GM23338 (cell line): ENCODE measurements at regions not wholly inside any gene's neighbourhood (a gene's known extent, or its start where the extent isn't known, plus 50 kb on each side); places are given as distances from the start of the nearest gene placed in this dataset.

ENCODE experiments used
- ATAC-seq: fragments of 200-7000 bp; cut with Tn5 transposase; 3 replicates; pipeline ENCODE4 v1.9.1; 2020
- DNase-seq: peaks from one replicate; pipeline ENCODE4 v3.0.0-alpha.2; 2015; ENCODE audit warnings: low spot score
- H2AFZ ChIP-seq: fragments of 200-600 bp; sonication (generic); 2 replicates; pipeline ENCODE4 v1.8.0; 2016; ENCODE audit warnings: antibody characterized with exemption, mild to moderate bottlenecking, moderate library complexity
- H3F3A ChIP-seq: fragments of 200-600 bp; sonication (generic); replicated peaks from 2 replicates; pipeline ENCODE4 v1.8.0; 2017; ENCODE audit warnings: antibody characterized with exemption, mixed run types, low read depth
- H3K27ac ChIP-seq: fragments of 200-600 bp; sonication (generic); 2 replicates; pipeline ENCODE4 v1.6.1; 2016; ENCODE audit warnings: low read depth
- H3K27me3 ChIP-seq: fragments of 200-600 bp; sonication (generic); 2 replicates; pipeline ENCODE4 v1.8.0; 2016; ENCODE audit warnings: mild to moderate bottlenecking, mixed run types, moderate library complexity; ENCODE audit not compliant: insufficient read depth
- H3K36me3 ChIP-seq: fragments of 200-600 bp; sonication (generic); 2 replicates; pipeline ENCODE4 v1.8.0; 2016; ENCODE audit warnings: mild to moderate bottlenecking; ENCODE audit not compliant: insufficient read depth
- H3K4me1 ChIP-seq: fragments of 200-600 bp; sonication (generic); 2 replicates; pipeline ENCODE4 v1.8.0; 2016; ENCODE audit warnings: mild to moderate bottlenecking, moderate library complexity; ENCODE audit not compliant: insufficient read depth
- H3K4me2 ChIP-seq: fragments of 200-600 bp; sonication (generic); 2 replicates; pipeline ENCODE4 v1.7.1; 2017; ENCODE audit warnings: mixed run types
- H3K4me3 ChIP-seq: fragments of 200-600 bp; sonication (generic); 2 replicates; pipeline ENCODE4 v1.6.1; 2016; ENCODE audit warnings: mixed run types
- H3K79me2 ChIP-seq: fragments of 200-600 bp; sonication (generic); replicated peaks from 2 replicates; pipeline ENCODE4 v1.8.0; 2017; ENCODE audit warnings: mild to moderate bottlenecking; ENCODE audit not compliant: insufficient read depth
- H3K9me2 ChIP-seq: fragments of 200-600 bp; sonication (generic); 2 replicates; pipeline ENCODE4 v1.8.0; 2017; ENCODE audit not compliant: insufficient read depth
- H4K20me1 ChIP-seq: fragments of 200-600 bp; sonication (generic); replicated peaks from 2 replicates; pipeline ENCODE4 v1.8.0; 2017; ENCODE audit warnings: mild to moderate bottlenecking; ENCODE audit not compliant: insufficient read depth
- H3K27ac Mint-ChIP-seq: 2 replicates; pipeline ENCODE4 v1.8.0; 2020; ENCODE audit warnings: inconsistent platforms, mild to moderate bottlenecking, moderate library complexity, mixed read lengths
- H3K27me3 Mint-ChIP-seq: 3 replicates; pipeline ENCODE4 v1.8.0; 2022; ENCODE audit warnings: low read depth, mild to moderate bottlenecking, moderate library complexity, mixed read lengths, inconsistent platforms; ENCODE audit not compliant: insufficient read depth, poor library complexity
- H3K36me3 Mint-ChIP-seq: 3 replicates; pipeline ENCODE4 v1.8.0; 2021; ENCODE audit warnings: low read depth, mild to moderate bottlenecking, inconsistent platforms, moderate library complexity, mixed read lengths
- H3K4me1 Mint-ChIP-seq: 3 replicates; pipeline ENCODE4 v1.8.0; 2020; ENCODE audit warnings: mild to moderate bottlenecking, inconsistent platforms, mixed read lengths
- H3K4me3 Mint-ChIP-seq: 3 replicates; pipeline ENCODE4 v1.8.0; 2021; ENCODE audit warnings: moderate library complexity, mild to moderate bottlenecking, inconsistent platforms, mixed read lengths
- H3K9me3 Mint-ChIP-seq: 3 replicates; pipeline ENCODE4 v1.8.0; 2020; ENCODE audit warnings: moderate library complexity, mild to moderate bottlenecking, inconsistent platforms, mixed read lengths
- CREB1 ChIP-seq: fragments of 250-450 bp; sonication (Bioruptor Pico); IDR thresholded peaks from 2 replicates; pipeline ENCODE4 v1.5.0; 2020; ENCODE audit warnings: low read depth, mild to moderate bottlenecking, moderate library complexity
- CTCF ChIP-seq, 2 experiments: fragments of 200-600 bp in 1 of 2; sonication (generic) in 1 of 2; conservative IDR thresholded peaks; 2 replicates each; pipeline versions ENCODE4 v1.5.1 to v1.6.1; 2016 to 2017; ENCODE audit warnings: antibody characterized with exemption in 2 of 2, low read depth in 2 of 2, mild to moderate bottlenecking in 2 of 2, moderate library complexity in 1 of 2
- EZH2 ChIP-seq: fragments of 200-600 bp; sonication (generic); IDR thresholded peaks from one replicate; pipeline ENCODE4 v1.8.0; 2017; ENCODE audit warnings: antibody characterized with exemption, mild to moderate bottlenecking, low read depth; ENCODE audit not compliant: unreplicated experiment
- EZH2phosphoT487 ChIP-seq: fragments of 200-600 bp; sonication (generic); IDR thresholded peaks from one replicate; pipeline ENCODE4 v1.8.1; 2018; ENCODE audit warnings: antibody characterized with exemption; ENCODE audit not compliant: unreplicated experiment
- JUNB ChIP-seq: IDR thresholded peaks from one replicate; pipeline ENCODE4 v1.6.1; 2016; ENCODE audit warnings: antibody characterized with exemption; ENCODE audit not compliant: unreplicated experiment
- NANOG ChIP-seq: IDR thresholded peaks from 2 replicates; pipeline ENCODE4 v1.6.1; 2016; ENCODE audit warnings: antibody characterized with exemption, borderline replicate concordance
- POLR2AphosphoS5 ChIP-seq: IDR thresholded peaks from 2 replicates; pipeline ENCODE4 v1.6.1; 2016; ENCODE audit warnings: antibody characterized with exemption, low read depth
- STAT1 ChIP-seq: IDR thresholded peaks from one replicate; pipeline ENCODE4 v1.6.1; 2016; ENCODE audit warnings: antibody characterized with exemption; ENCODE audit not compliant: unreplicated experiment
- ZNF114 ChIP-seq: fragments of 250-450 bp; sonication (Bioruptor Pico); IDR thresholded peaks from 2 replicates; pipeline ENCODE4 v1.5.0; 2020; ENCODE audit warnings: mild to moderate bottlenecking, moderate library complexity
- ZNF331 ChIP-seq: fragments of 250-450 bp; sonication (Bioruptor Pico); IDR thresholded peaks from 2 replicates; pipeline ENCODE4 v1.5.0; 2020; ENCODE audit warnings: low read depth, mild to moderate bottlenecking, moderate library complexity
- TF ChIP-seq, protein P1 (sequence below): IDR thresholded peaks from one replicate; pipeline ENCODE4 v1.6.1; 2018; ENCODE audit warnings: antibody characterized with exemption; ENCODE audit not compliant: unreplicated experiment
- TF ChIP-seq, protein P2 (sequence below): fragments of 250-450 bp; sonication (Bioruptor Pico); IDR thresholded peaks from 2 replicates; pipeline ENCODE4 v1.5.0; 2020; ENCODE audit warnings: mild to moderate bottlenecking, moderate library complexity
- TF ChIP-seq, protein P3 (sequence below): IDR thresholded peaks from 2 replicates; pipeline ENCODE4 v1.6.1; 2016; ENCODE audit warnings: antibody characterized with exemption

- Mint-ChIP-seq H3K27me3 (no peaks in the 10 kb centered on the region), H3K36me3 (no peaks in the 10 kb centered on the region; the same call in 2 of the 3 replicates), H3K9me3 (peaks cover 4% of the 10 kb centered on the region; the same call in 2 of the 3 replicates), H3K27ac (no peak overlapping the region), H3K4me3 (no peak overlapping the region), H3K4me1 (no peaks in the 10 kb centered on the region)
- Histone ChIP-seq H3K36me3 (no peaks in the 10 kb centered on the region), H3K9me2 (no peaks in the 10 kb centered on the region), H2AFZ (no peak overlapping the region), H3K4me3 (no peak overlapping the region), H3K27me3 (no peaks in the 10 kb centered on the region), H3K4me2 (no peak overlapping the region), H3K27ac (no peak overlapping the region), H4K20me1 (no peaks in the 10 kb centered on the region), H3K79me2 (no peaks in the 10 kb centered on the region), H3F3A (no peaks in the 10 kb centered on the region), H3K4me1 (no peaks in the 10 kb centered on the region)
- TF ChIP-seq, protein P1, sequence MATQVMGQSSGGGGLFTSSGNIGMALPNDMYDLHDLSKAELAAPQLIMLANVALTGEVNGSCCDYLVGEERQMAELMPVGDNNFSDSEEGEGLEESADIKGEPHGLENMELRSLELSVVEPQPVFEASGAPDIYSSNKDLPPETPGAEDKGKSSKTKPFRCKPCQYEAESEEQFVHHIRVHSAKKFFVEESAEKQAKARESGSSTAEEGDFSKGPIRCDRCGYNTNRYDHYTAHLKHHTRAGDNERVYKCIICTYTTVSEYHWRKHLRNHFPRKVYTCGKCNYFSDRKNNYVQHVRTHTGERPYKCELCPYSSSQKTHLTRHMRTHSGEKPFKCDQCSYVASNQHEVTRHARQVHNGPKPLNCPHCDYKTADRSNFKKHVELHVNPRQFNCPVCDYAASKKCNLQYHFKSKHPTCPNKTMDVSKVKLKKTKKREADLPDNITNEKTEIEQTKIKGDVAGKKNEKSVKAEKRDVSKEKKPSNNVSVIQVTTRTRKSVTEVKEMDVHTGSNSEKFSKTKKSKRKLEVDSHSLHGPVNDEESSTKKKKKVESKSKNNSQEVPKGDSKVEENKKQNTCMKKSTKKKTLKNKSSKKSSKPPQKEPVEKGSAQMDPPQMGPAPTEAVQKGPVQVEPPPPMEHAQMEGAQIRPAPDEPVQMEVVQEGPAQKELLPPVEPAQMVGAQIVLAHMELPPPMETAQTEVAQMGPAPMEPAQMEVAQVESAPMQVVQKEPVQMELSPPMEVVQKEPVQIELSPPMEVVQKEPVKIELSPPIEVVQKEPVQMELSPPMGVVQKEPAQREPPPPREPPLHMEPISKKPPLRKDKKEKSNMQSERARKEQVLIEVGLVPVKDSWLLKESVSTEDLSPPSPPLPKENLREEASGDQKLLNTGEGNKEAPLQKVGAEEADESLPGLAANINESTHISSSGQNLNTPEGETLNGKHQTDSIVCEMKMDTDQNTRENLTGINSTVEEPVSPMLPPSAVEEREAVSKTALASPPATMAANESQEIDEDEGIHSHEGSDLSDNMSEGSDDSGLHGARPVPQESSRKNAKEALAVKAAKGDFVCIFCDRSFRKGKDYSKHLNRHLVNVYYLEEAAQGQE: no peak
- TF ChIP-seq EZH2phosphoT487 (no peak), POLR2AphosphoS5 (no peak), EZH2 (no peak), ZNF114 (CRISPR knock-in tag) (no peak), CREB1 (CRISPR knock-in tag) (no peak), STAT1 (no peak), JUNB (no peak), ZNF331 (CRISPR knock-in tag) (no peak), NANOG (no peak), CTCF (conservative IDR thresholded peaks at IDR 0.05; ENCODE audit: low read depth in 2 of 2) (no peak)
- TF ChIP-seq, protein P2, sequence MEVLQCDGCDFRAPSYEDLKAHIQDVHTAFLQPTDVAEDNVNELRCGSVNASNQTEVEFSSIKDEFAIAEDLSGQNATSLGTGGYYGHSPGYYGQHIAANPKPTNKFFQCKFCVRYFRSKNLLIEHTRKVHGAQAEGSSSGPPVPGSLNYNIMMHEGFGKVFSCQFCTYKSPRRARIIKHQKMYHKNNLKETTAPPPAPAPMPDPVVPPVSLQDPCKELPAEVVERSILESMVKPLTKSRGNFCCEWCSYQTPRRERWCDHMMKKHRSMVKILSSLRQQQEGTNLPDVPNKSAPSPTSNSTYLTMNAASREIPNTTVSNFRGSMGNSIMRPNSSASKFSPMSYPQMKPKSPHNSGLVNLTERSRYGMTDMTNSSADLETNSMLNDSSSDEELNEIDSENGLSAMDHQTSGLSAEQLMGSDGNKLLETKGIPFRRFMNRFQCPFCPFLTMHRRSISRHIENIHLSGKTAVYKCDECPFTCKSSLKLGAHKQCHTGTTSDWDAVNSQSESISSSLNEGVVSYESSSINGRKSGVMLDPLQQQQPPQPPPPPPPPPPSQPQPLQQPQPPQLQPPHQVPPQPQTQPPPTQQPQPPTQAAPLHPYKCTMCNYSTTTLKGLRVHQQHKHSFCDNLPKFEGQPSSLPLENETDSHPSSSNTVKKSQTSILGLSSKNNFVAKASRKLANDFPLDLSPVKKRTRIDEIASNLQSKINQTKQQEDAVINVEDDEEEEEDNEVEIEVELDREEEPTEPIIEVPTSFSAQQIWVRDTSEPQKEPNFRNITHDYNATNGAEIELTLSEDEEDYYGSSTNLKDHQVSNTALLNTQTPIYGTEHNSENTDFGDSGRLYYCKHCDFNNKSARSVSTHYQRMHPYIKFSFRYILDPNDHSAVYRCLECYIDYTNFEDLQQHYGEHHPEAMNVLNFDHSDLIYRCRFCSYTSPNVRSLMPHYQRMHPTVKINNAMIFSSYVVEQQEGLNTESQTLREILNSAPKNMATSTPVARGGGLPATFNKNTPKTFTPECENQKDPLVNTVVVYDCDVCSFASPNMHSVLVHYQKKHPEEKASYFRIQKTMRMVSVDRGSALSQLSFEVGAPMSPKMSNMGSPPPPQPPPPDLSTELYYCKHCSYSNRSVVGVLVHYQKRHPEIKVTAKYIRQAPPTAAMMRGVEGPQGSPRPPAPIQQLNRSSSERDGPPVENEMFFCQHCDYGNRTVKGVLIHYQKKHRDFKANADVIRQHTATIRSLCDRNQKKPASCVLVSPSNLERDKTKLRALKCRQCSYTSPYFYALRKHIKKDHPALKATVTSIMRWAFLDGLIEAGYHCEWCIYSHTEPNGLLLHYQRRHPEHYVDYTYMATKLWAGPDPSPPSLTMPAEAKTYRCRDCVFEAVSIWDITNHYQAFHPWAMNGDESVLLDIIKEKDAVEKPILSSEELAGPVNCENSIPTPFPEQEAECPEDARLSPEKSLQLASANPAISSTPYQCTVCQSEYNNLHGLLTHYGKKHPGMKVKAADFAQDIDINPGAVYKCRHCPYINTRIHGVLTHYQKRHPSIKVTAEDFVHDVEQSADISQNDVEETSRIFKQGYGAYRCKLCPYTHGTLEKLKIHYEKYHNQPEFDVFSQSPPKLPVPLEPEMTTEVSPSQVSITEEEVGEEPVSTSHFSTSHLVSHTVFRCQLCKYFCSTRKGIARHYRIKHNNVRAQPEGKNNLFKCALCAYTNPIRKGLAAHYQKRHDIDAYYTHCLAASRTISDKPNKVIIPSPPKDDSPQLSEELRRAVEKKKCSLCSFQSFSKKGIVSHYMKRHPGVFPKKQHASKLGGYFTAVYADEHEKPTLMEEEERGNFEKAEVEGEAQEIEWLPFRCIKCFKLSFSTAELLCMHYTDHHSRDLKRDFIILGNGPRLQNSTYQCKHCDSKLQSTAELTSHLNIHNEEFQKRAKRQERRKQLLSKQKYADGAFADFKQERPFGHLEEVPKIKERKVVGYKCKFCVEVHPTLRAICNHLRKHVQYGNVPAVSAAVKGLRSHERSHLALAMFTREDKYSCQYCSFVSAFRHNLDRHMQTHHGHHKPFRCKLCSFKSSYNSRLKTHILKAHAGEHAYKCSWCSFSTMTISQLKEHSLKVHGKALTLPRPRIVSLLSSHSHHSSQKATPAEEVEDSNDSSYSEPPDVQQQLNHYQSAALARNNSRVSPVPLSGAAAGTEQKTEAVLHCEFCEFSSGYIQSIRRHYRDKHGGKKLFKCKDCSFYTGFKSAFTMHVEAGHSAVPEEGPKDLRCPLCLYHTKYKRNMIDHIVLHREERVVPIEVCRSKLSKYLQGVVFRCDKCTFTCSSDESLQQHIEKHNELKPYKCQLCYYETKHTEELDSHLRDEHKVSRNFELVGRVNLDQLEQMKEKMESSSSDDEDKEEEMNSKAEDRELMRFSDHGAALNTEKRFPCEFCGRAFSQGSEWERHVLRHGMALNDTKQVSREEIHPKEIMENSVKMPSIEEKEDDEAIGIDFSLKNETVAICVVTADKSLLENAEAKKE (CRISPR knock-in tag): no peak
- TF ChIP-seq, protein P3, sequence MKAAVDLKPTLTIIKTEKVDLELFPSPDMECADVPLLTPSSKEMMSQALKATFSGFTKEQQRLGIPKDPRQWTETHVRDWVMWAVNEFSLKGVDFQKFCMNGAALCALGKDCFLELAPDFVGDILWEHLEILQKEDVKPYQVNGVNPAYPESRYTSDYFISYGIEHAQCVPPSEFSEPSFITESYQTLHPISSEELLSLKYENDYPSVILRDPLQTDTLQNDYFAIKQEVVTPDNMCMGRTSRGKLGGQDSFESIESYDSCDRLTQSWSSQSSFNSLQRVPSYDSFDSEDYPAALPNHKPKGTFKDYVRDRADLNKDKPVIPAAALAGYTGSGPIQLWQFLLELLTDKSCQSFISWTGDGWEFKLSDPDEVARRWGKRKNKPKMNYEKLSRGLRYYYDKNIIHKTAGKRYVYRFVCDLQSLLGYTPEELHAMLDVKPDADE: no peak
- no peak for ATAC-seq
- no peak for DNase-seq
Measured at GRCh38 chr4:164572877-164573279, 181.1 kb upstream of the SMIM31 start.
